ENCODE measurements at regions not wholly inside any gene's neighbourhood (a gene's known extent, or its start where the extent isn't known, plus 50 kb on each side); places are given as distances from the start of the nearest gene placed in this dataset.

GRCh38 chr7:53422291-53422690 lies 386.9 kb downstream of the POM121L12 start:
- H2AK5ac ChIP-seq (ENCODE audit: low read length, severe bottlenecking) = no peak overlapping the region
- H3K23ac ChIP-seq (ENCODE audit: low read length in 2 of 2) = no peak overlapping the region
- peaks cover 16% of the 10 kb centered on the region for H3K9me3 ChIP-seq (ENCODE audit: control insufficient read depth, low read length)
- H2BK15ac ChIP-seq (ENCODE audit: low read depth, poor library complexity, severe bottlenecking) = no peak overlapping the region
- DNase-seq = no peak
- no peak overlapping the region for H3K4me3 ChIP-seq (ENCODE audit: insufficient read depth in 1 of 2, low read depth in 1 of 2, low read length in 2 of 2)
- no peak overlapping the region for H2AFZ ChIP-seq (ENCODE audit: low read depth, low read length)
- no peak overlapping the region for H2BK5ac ChIP-seq (ENCODE audit: low read depth, low read length, poor library complexity, severe bottlenecking)
- H3K4me2 ChIP-seq (ENCODE audit: low read length, poor library complexity, severe bottlenecking) = no peak overlapping the region
- H3K27me3 ChIP-seq (ENCODE audit: control insufficient read depth in 1 of 2, insufficient read depth in 1 of 2, low read length in 2 of 2) = no peaks in the 10 kb centered on the region
- peaks cover 8% of the 10 kb centered on the region for H3K4me1 ChIP-seq (ENCODE audit: control insufficient read depth, insufficient read depth, low read depth, low read length)
- no peaks in the 10 kb centered on the region for H3K36me3 ChIP-seq (ENCODE audit: control insufficient read depth in 1 of 2, insufficient read depth in 2 of 2, low read depth in 1 of 2, low read length in 2 of 2)
- H4K8ac ChIP-seq (ENCODE audit: low read length) = no peak overlapping the region
- no peak overlapping the region for H2BK120ac ChIP-seq (ENCODE audit: low read depth, low read length)
- peak overlapping the region; percentile 43 for H3K27ac ChIP-seq (ENCODE audit: low read length, poor library complexity, severe bottlenecking)
- H3K14ac ChIP-seq (ENCODE audit: low read length in 2 of 2) = no peak overlapping the region
- no peak overlapping the region for H3K4ac ChIP-seq (ENCODE audit: low read depth in 1 of 2, low read length in 2 of 2)
- H3K9ac ChIP-seq (ENCODE audit: low read length) = no peak overlapping the region
- H4K91ac ChIP-seq (ENCODE audit: low read length) = no peak overlapping the region
- 51% methylated on average over 5 of the region's 5 CpGs for WGBS
- no peak overlapping the region for H2BK12ac ChIP-seq (ENCODE audit: low read length in 2 of 2)
- no peaks in the 10 kb centered on the region for H3K79me1 ChIP-seq (replicated peaks; ENCODE audit: low read length, poor library complexity, severe bottlenecking)
- no peak overlapping the region for H3K18ac ChIP-seq (ENCODE audit: low read depth in 1 of 2, low read length in 2 of 2)

DNA sequence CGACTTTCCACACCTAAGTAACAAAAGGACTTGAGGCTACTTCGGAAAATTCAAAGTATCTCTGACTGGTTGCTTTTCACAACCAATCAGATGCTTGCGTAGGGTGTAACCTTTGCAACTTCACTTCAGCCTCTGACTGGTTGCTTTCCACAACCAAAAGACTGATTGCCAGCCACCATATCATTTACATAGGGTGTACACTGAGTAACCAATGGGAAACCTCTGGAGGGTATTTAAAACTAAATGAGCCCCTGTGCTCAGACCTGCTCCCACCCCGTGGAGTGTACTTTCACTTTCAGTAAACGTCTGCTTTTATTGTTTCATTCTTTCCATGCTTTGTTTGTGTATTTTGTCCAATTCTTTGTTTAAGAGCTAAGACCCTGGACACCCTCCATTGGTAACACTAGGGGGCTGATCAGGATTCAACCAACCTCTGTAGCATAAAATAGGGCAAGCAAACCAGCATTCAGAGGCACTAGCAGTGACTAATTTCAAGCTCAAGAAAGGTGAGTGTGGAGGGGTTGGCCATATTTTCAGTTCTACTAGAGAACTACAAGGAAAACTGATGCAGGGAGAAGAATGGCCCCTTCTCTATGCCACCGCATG lies 390.8 kb downstream of the POM121L12 start:
- no peak overlapping the region for H4K91ac ChIP-seq (ENCODE audit: low read length)
- no peak overlapping the region for H3K4me2 ChIP-seq (ENCODE audit: low read length, poor library complexity, severe bottlenecking)
- no peaks in the 10 kb centered on the region for H3K27me3 ChIP-seq (ENCODE audit: control insufficient read depth in 1 of 2, insufficient read depth in 1 of 2, low read length in 2 of 2)
- no peaks in the 10 kb centered on the region for H3K36me3 ChIP-seq (ENCODE audit: control insufficient read depth in 1 of 2, insufficient read depth in 2 of 2, low read depth in 1 of 2, low read length in 2 of 2)
- H2AFZ ChIP-seq (ENCODE audit: low read depth, low read length) = no peak overlapping the region
- no peak overlapping the region for H2BK5ac ChIP-seq (ENCODE audit: low read depth, low read length, poor library complexity, severe bottlenecking)
- H2BK12ac ChIP-seq (ENCODE audit: low read length in 2 of 2) = no peak overlapping the region
- H3K23ac ChIP-seq (ENCODE audit: low read length in 2 of 2) = no peak overlapping the region
- H4K8ac ChIP-seq (ENCODE audit: low read length) = no peak overlapping the region
- no peak overlapping the region for H3K4me3 ChIP-seq (ENCODE audit: insufficient read depth in 1 of 2, low read depth in 1 of 2, low read length in 2 of 2)
- no peak overlapping the region for H3K9ac ChIP-seq (ENCODE audit: low read length)
- no peak overlapping the region for H2BK15ac ChIP-seq (ENCODE audit: low read depth, poor library complexity, severe bottlenecking)
- no peak overlapping the region for H2BK120ac ChIP-seq (ENCODE audit: low read depth, low read length)
- WGBS = 85% methylated on average over 6 of the region's 6 CpGs
- peaks cover 12% of the 10 kb centered on the region for H3K9me3 ChIP-seq (ENCODE audit: control insufficient read depth, low read length)
- H3K14ac ChIP-seq (ENCODE audit: low read length in 2 of 2) = no peak overlapping the region
- H3K4me1 ChIP-seq (ENCODE audit: control insufficient read depth, insufficient read depth, low read depth, low read length) = peaks cover 2% of the 10 kb centered on the region
- no peaks in the 10 kb centered on the region for H3K79me1 ChIP-seq (replicated peaks; ENCODE audit: low read length, poor library complexity, severe bottlenecking)
- DNase-seq = no peak
- H3K4ac ChIP-seq (ENCODE audit: low read depth in 1 of 2, low read length in 2 of 2) = no peak overlapping the region
- no peak overlapping the region for H3K18ac ChIP-seq (ENCODE audit: low read depth in 1 of 2, low read length in 2 of 2)
- H2AK5ac ChIP-seq (ENCODE audit: low read length, severe bottlenecking) = no peak overlapping the region
- H3K27ac ChIP-seq (ENCODE audit: low read length, poor library complexity, severe bottlenecking) = no peak overlapping the region

GRCh38 chr7:53428045-53428444 lies 392.6 kb downstream of the POM121L12 start:
- no peak overlapping the region for H3K14ac ChIP-seq (ENCODE audit: low read length in 2 of 2)
- H2BK15ac ChIP-seq (ENCODE audit: low read depth, poor library complexity, severe bottlenecking) = no peak overlapping the region
- H4K91ac ChIP-seq (ENCODE audit: low read length) = no peak overlapping the region
- no peak overlapping the region for H3K23ac ChIP-seq (ENCODE audit: low read length in 2 of 2)
- 78% methylated on average over 5 of the region's 5 CpGs for WGBS
- H3K79me1 ChIP-seq (replicated peaks; ENCODE audit: low read length, poor library complexity, severe bottlenecking) = no peaks in the 10 kb centered on the region
- H3K9ac ChIP-seq (ENCODE audit: low read length) = no peak overlapping the region
- H2BK120ac ChIP-seq (ENCODE audit: low read depth, low read length) = no peak overlapping the region
- H3K27ac ChIP-seq (ENCODE audit: low read length, poor library complexity, severe bottlenecking) = no peak overlapping the region
- no peak overlapping the region for H3K4me2 ChIP-seq (ENCODE audit: low read length, poor library complexity, severe bottlenecking)
- H3K9me3 ChIP-seq (ENCODE audit: control insufficient read depth, low read length) = peaks cover 8% of the 10 kb centered on the region
- H3K27me3 ChIP-seq (ENCODE audit: control insufficient read depth in 1 of 2, insufficient read depth in 1 of 2, low read length in 2 of 2) = no peaks in the 10 kb centered on the region
- no peaks in the 10 kb centered on the region for H3K4me1 ChIP-seq (ENCODE audit: control insufficient read depth, insufficient read depth, low read depth, low read length)
- H3K18ac ChIP-seq (ENCODE audit: low read depth in 1 of 2, low read length in 2 of 2) = no peak overlapping the region
- H3K36me3 ChIP-seq (ENCODE audit: control insufficient read depth in 1 of 2, insufficient read depth in 2 of 2, low read depth in 1 of 2, low read length in 2 of 2) = no peaks in the 10 kb centered on the region
- no peak overlapping the region for H2AK5ac ChIP-seq (ENCODE audit: low read length, severe bottlenecking)
- H3K4ac ChIP-seq (ENCODE audit: low read depth in 1 of 2, low read length in 2 of 2) = no peak overlapping the region
- H3K4me3 ChIP-seq (ENCODE audit: insufficient read depth in 1 of 2, low read depth in 1 of 2, low read length in 2 of 2) = no peak overlapping the region
- no peak overlapping the region for H2AFZ ChIP-seq (ENCODE audit: low read depth, low read length)
- H2BK5ac ChIP-seq (ENCODE audit: low read depth, low read length, poor library complexity, severe bottlenecking) = no peak overlapping the region
- DNase-seq = no peak
- no peak overlapping the region for H2BK12ac ChIP-seq (ENCODE audit: low read length in 2 of 2)
- no peak overlapping the region for H4K8ac ChIP-seq (ENCODE audit: low read length)

DNA sequence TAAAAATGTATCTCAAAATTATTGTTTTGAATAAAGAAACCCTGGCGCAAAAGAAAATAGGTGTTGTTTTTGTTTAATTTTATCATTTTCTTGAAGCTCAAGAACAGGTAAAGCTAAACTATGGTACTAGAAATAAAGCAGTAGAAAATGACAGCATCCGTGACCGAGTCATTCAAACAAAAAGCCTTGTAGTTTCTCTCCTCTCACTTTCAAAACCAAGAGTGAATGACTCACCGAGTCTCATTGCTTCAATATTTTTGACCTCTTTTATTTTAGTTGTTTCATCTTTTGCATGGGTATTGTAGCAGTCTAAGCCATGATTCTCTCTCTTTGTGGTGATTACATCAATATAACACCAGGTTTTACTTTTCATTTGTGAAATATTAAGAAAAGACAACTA lies 396.5 kb downstream of the POM121L12 start:
- H2BK5ac ChIP-seq (ENCODE audit: low read depth, low read length, poor library complexity, severe bottlenecking) = no peak overlapping the region
- H3K4ac ChIP-seq (ENCODE audit: low read depth in 1 of 2, low read length in 2 of 2) = no peak overlapping the region

More for the DNA sequence above, 396.5 kb downstream of the POM121L12 start:
- Histone ChIP-seq H3K4me2 (ENCODE audit: low read length, poor library complexity, severe bottlenecking) (no peak overlapping the region), H2BK120ac (ENCODE audit: low read depth, low read length) (no peak overlapping the region), H2BK15ac (ENCODE audit: low read depth, poor library complexity, severe bottlenecking) (no peak overlapping the region), H2AK5ac (ENCODE audit: low read length, severe bottlenecking) (no peak overlapping the region), H3K23ac (ENCODE audit: low read length in 2 of 2) (no peak overlapping the region), H3K27ac (ENCODE audit: low read length, poor library complexity, severe bottlenecking) (no peak overlapping the region), H3K36me3 (ENCODE audit: control insufficient read depth in 1 of 2, insufficient read depth in 2 of 2, low read depth in 1 of 2, low read length in 2 of 2) (no peaks in the 10 kb centered on the region), H3K9me3 (ENCODE audit: control insufficient read depth, low read length) (peaks cover 4% of the 10 kb centered on the region), H3K18ac (ENCODE audit: low read depth in 1 of 2, low read length in 2 of 2) (no peak overlapping the region), H2BK12ac (ENCODE audit: low read length in 2 of 2) (no peak overlapping the region), H3K79me1 (replicated peaks; ENCODE audit: low read length, poor library complexity, severe bottlenecking) (no peaks in the 10 kb centered on the region), H3K9ac (ENCODE audit: low read length) (no peak overlapping the region), H3K4me3 (ENCODE audit: insufficient read depth in 1 of 2, low read depth in 1 of 2, low read length in 2 of 2) (no peak overlapping the region), H4K91ac (ENCODE audit: low read length) (no peak overlapping the region), H3K27me3 (ENCODE audit: control insufficient read depth in 1 of 2, insufficient read depth in 1 of 2, low read length in 2 of 2) (no peaks in the 10 kb centered on the region), H3K14ac (ENCODE audit: low read length in 2 of 2) (no peak overlapping the region), H2AFZ (ENCODE audit: low read depth, low read length) (no peak overlapping the region), H3K4me1 (ENCODE audit: control insufficient read depth, insufficient read depth, low read depth, low read length) (no peaks in the 10 kb centered on the region), H4K8ac (ENCODE audit: low read length) (no peak overlapping the region)
- no peak for DNase-seq
- WGBS = 100% methylated on average over 3 of the region's 4 CpGs

All from mesenchymal stem cell (in vitro differentiated cells and primary cell).